ENCODE measurements at regions not wholly inside any gene's neighbourhood (a gene's known extent, or its start where the extent isn't known, plus 50 kb on each side); places are given as distances from the start of the nearest gene placed in this dataset.

DNA sequence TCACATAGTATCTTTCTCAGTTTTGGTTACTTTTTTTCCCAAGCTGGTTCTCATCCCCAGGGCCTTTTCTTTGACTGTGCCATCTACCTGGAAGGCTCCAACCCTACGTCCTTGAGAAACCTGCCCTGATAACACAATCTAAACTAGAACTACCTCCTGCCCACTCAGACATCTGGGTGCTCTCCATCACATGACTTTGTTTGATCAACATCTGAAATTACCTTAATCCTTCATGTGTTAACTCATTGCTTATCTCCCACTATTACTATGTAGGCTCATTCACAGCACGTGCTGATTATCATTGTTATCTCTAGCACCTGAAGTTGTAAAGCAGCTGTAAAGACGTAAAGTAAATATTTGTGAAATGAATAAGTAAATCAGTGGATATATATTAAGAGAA, 784.0 kb downstream of the TMTC2 start:
- Histone ChIP-seq H3K27me3 (no peaks in the 10 kb centered on the region), H3K4me1 (no peaks in the 10 kb centered on the region), H3K4me3 (no peak overlapping the region), H3K36me3 (no peaks in the 10 kb centered on the region), H3K27ac (no peak overlapping the region), H3K9me3 (no peaks in the 10 kb centered on the region)
- no peak for ATAC-seq
- no peak for DNase-seq
- TF ChIP-seq, protein P1, sequence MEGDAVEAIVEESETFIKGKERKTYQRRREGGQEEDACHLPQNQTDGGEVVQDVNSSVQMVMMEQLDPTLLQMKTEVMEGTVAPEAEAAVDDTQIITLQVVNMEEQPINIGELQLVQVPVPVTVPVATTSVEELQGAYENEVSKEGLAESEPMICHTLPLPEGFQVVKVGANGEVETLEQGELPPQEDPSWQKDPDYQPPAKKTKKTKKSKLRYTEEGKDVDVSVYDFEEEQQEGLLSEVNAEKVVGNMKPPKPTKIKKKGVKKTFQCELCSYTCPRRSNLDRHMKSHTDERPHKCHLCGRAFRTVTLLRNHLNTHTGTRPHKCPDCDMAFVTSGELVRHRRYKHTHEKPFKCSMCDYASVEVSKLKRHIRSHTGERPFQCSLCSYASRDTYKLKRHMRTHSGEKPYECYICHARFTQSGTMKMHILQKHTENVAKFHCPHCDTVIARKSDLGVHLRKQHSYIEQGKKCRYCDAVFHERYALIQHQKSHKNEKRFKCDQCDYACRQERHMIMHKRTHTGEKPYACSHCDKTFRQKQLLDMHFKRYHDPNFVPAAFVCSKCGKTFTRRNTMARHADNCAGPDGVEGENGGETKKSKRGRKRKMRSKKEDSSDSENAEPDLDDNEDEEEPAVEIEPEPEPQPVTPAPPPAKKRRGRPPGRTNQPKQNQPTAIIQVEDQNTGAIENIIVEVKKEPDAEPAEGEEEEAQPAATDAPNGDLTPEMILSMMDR (IDR thresholded peaks at IDR 0.05): no peak
- intact Hi-C loops (cut with DNase I): no loop called here

DNA sequence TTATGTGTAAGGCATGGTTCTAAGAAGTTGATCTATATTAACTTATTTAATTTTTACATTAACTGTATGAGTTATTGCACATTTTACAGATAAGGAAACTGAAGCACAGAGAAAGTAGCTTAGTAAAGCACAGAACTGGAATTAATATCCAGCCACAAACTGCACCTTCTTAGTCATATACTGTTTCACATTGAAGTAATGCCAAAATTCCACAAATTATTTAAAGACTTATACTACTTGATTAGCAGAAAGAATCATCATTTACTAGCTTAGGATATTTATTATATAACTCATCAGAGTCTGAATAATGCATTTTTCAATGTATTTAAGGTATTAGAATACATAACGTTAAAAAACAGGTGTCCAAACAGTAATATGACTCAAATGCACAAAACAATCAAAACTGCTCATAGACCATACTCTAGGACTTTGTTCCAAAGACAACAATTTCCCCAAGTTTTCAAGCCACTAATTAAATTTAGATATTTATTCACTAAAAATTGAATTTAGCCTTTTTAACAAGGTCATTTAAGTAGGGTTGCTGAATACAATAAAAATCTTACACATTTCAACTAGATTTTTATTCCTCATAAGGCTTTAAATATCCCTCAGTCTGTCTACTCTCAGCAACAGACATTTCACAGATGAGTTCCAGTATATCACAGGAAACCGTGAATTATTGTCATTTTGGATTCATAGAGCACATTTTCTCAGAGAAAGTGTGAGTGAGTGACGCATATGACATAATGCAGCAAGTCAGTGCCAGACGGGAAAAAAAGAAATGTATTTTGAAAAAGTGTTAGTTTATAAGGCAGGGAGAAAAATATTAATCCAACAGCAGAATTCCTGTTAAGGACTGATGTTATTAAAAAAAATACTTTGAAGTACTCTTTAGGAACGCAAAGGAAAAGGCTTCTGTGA, 782.5 kb downstream of the TMTC2 start:
- DNase-seq (no peak), ATAC-seq (no peak)
- no peaks in the 10 kb centered on the region for H3K4me1 ChIP-seq
- H3K36me3 ChIP-seq: no peaks in the 10 kb centered on the region
- TF ChIP-seq, protein P1 (IDR thresholded peaks at IDR 0.05): no peak
- no peaks in the 10 kb centered on the region for H3K27me3 ChIP-seq
- intact Hi-C loops (cut with DNase I): no loop called here
- no peaks in the 10 kb centered on the region for H3K9me3 ChIP-seq
- H3K27ac ChIP-seq: no peak overlapping the region
- H3K4me3 ChIP-seq: no peak overlapping the region

DNA sequence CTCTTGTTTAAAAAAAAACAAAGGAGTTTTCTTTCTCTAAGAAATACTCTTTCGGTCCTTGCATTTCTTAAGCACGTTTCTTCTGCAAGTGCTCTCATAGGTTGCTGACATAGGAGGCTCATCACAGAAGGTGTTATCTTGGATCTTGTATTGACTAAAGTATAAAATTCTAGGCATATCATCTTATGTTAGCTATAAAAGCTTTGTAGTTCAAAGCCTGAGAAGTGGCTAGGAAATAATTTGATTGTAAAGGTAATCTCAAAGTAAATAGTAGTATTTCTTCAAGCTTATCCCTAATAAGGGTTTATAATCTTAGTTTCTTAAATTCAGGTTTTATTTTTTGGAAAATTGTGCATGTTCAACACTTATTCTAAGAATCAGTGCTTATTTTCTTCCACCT, 778.9 kb downstream of the TMTC2 start:
- no peak for DNase-seq
- intact Hi-C loops (cut with DNase I): no loop called here
- no peak for ATAC-seq
- H3K36me3 ChIP-seq: no peaks in the 10 kb centered on the region
- no peak overlapping the region for H3K27ac ChIP-seq
- no peak overlapping the region for H3K4me3 ChIP-seq
- no peaks in the 10 kb centered on the region for H3K9me3 ChIP-seq
- TF ChIP-seq, protein P1 (IDR thresholded peaks at IDR 0.05): no peak
- H3K27me3 ChIP-seq: no peaks in the 10 kb centered on the region
- no peaks in the 10 kb centered on the region for H3K4me1 ChIP-seq

DNA sequence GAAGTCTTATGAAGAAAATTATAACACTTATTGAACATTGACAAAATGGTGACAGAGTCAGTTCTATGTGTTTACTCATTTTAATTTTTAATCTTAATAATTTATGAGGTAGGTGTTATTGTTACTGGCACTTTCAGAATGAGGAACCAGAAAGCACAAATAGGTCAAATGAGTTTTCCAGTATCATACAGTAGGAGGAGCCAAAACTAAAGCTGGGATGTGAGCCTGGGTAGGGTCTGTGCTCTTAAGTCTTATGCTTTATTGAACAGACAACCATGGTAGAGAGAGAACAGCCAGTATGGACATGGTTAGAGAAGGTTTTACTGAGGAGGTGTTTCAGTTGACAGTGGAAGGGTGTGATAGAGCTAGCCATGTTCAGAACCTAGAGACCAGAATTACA, 775.7 kb downstream of the TMTC2 start:
- intact Hi-C loops (cut with DNase I): no loop called here
- DNase-seq (no peak), ATAC-seq (no peak)
- no peaks in the 10 kb centered on the region for H3K4me1 ChIP-seq
- H3K27ac ChIP-seq: no peak overlapping the region
- TF ChIP-seq, protein P1 (IDR thresholded peaks at IDR 0.05): no peak
- no peaks in the 10 kb centered on the region for H3K27me3 ChIP-seq
- no peak overlapping the region for H3K4me3 ChIP-seq
- H3K9me3 ChIP-seq: no peaks in the 10 kb centered on the region
- no peaks in the 10 kb centered on the region for H3K36me3 ChIP-seq

DNA sequence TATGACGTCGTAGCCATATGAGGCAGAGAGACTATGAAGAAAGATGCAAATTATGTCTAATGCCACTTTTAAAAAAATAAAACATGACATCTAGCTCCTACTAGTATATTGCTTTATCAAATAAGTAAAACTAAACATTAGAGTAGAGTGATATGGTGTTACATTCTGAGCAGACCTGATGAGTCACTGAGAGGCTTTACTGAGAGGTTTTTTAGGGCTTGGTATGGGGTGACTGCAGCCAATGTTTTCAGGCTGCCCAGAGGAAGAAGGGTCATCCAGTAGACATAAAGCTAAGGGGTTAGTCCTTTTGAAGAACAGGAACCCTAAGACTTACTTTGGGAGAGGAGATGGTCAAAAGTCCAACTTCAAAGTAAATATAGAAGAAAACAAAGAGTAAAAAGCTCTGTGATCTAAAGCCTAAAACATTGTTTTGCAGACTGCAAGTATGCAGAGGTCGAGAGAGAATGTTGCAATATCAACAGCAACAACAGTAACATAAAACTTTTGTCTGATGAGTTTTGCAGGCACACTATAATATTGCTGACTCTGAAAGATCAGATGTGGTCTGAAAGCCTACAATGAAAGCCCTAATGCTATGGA, 774.7 kb downstream of the TMTC2 start:
- Histone ChIP-seq H3K4me1 (no peaks in the 10 kb centered on the region), H3K4me3 (no peak overlapping the region), H3K9me3 (no peaks in the 10 kb centered on the region), H3K36me3 (no peaks in the 10 kb centered on the region), H3K27ac (no peak overlapping the region), H3K27me3 (no peaks in the 10 kb centered on the region)
- TF ChIP-seq, protein P1 (IDR thresholded peaks at IDR 0.05): no peak
- ATAC-seq (peak; percentile 25), DNase-seq (peak in 2 of 4 donors; percentile 29 to 32)
- intact Hi-C loops (cut with DNase I): no loop called here
